Mucosa of descending colon (tissue), 3 donors: ENCODE measurements at regions not wholly inside any gene's neighbourhood (a gene's known extent, or its start where the extent isn't known, plus 50 kb on each side); places are given as distances from the start of the nearest gene placed in this dataset.
"Not testable (repeated sequence)": the region's sequence is repeated elsewhere in the genome, so short reads cannot be mapped to it uniquely, and the experiment has no call there.

Experiments used
- ATAC-seq: fragments of 200-7000 bp; cut with Tn5 transposase; one replicate; pipeline ENCODE4 v1.9.1; 2020; ENCODE audit warnings: mild to moderate bottlenecking, moderate library complexity
- DNase-seq, 3 donors: peaks; one replicate each; pipeline ENCODE4 v3.0.0-alpha.2; 2020
- H3K36me3 ChIP-seq: fragments of 200-600 bp; one replicate; pipeline ENCODE4 v1.8.0; 2021; ENCODE audit warnings: low read depth, mild to moderate bottlenecking
- H3K4me1 ChIP-seq: fragments of 200-600 bp; one replicate; pipeline ENCODE4 v1.8.0; 2021; ENCODE audit warnings: low read depth, mild to moderate bottlenecking
- H3K4me3 ChIP-seq: fragments of 200-600 bp; one replicate; pipeline ENCODE4 v1.8.0; 2021; ENCODE audit warnings: mild to moderate bottlenecking
- H3K9me3 ChIP-seq: fragments of 200-600 bp; one replicate; pipeline ENCODE4 v1.8.0; 2021; ENCODE audit warnings: mild to moderate bottlenecking
- intact Hi-C, 2 donors: fragments of 100-400 bp; cut with DNase I in 1 of 2; cut with micrococcal nuclease in 1 of 2; formaldehyde crosslinking; loops; one replicate each; pipeline versions ENCODE4 v1.11.0 to v1.11.1; 2022; cut with DNase I, micrococcal nuclease
- donor health status: DM: no; HTN: no; CAD: no; lungs with moderate emphysema.
- donor health status: DM: no; HTN: no; CAD: no.
- donor health status: DM: no; HTN: yes; CAD: no.

GRCh38 chr7:150101282-150101681, 221.9 kb upstream of the LRRC61 start:
- H3K4me3 ChIP-seq, H3K9me3 ChIP-seq, H3K36me3 ChIP-seq, DNase-seq, H3K4me1 ChIP-seq, ATAC-seq, intact Hi-C loops: not testable (repeated sequence)

- H3K36me3 ChIP-seq, H3K4me1 ChIP-seq, H3K9me3 ChIP-seq, intact Hi-C loops, DNase-seq, ATAC-seq, H3K4me3 ChIP-seq: not testable (repeated sequence)
Measured at GRCh38 chr7:150107283-150107682, 215.9 kb upstream of the LRRC61 start.

GRCh38 chr7:150110375-150110820, 212.8 kb upstream of the LRRC61 start:
- H3K9me3 ChIP-seq, H3K4me3 ChIP-seq, H3K36me3 ChIP-seq, intact Hi-C loops, H3K4me1 ChIP-seq: not testable (repeated sequence)
- peak; percentile 50 to 83 (median 62) for DNase-seq
- peak; percentile 88 for ATAC-seq

GRCh38 chr7:150110882-150111281, 212.3 kb upstream of the LRRC61 start:
- H3K36me3 ChIP-seq, intact Hi-C loops, DNase-seq, H3K9me3 ChIP-seq, H3K4me3 ChIP-seq, ATAC-seq, H3K4me1 ChIP-seq: not testable (repeated sequence)

- H3K36me3 ChIP-seq, intact Hi-C loops, H3K9me3 ChIP-seq, ATAC-seq, DNase-seq, H3K4me3 ChIP-seq, H3K4me1 ChIP-seq: not testable (repeated sequence)
Measured at GRCh38 chr7:150111373-150112139, 211.6 kb upstream of the LRRC61 start.

GRCh38 chr7:150113301-150113700, 209.9 kb upstream of the LRRC61 start:
- ATAC-seq, H3K36me3 ChIP-seq, intact Hi-C loops, H3K4me1 ChIP-seq, H3K4me3 ChIP-seq, H3K9me3 ChIP-seq, DNase-seq: not testable (repeated sequence)

- H3K4me1 ChIP-seq, H3K9me3 ChIP-seq, H3K4me3 ChIP-seq, DNase-seq, H3K36me3 ChIP-seq, ATAC-seq, intact Hi-C loops: not testable (repeated sequence)
Measured at GRCh38 chr7:150114591-150114990, 208.6 kb upstream of the LRRC61 start.

GRCh38 chr7:150119966-150120365, 203.2 kb upstream of the LRRC61 start:
- intact Hi-C loops, H3K4me1 ChIP-seq, H3K36me3 ChIP-seq, ATAC-seq, H3K4me3 ChIP-seq, H3K9me3 ChIP-seq, DNase-seq: not testable (repeated sequence)

GRCh38 chr7:150125831-150126230, 197.3 kb upstream of the LRRC61 start:
- ATAC-seq, H3K9me3 ChIP-seq, DNase-seq, H3K4me3 ChIP-seq, H3K36me3 ChIP-seq, intact Hi-C loops, H3K4me1 ChIP-seq: not testable (repeated sequence)

- intact Hi-C loops, H3K4me3 ChIP-seq, DNase-seq, H3K9me3 ChIP-seq, ATAC-seq, H3K36me3 ChIP-seq, H3K4me1 ChIP-seq: not testable (repeated sequence)
Measured at GRCh38 chr7:150134451-150134850, 188.7 kb upstream of the LRRC61 start.

- H3K9me3 ChIP-seq, ATAC-seq, H3K36me3 ChIP-seq, intact Hi-C loops, H3K4me3 ChIP-seq, DNase-seq, H3K4me1 ChIP-seq: not testable (repeated sequence)
Measured at GRCh38 chr7:150135620-150136190, 187.4 kb upstream of the LRRC61 start.

- H3K36me3 ChIP-seq, ATAC-seq, H3K4me1 ChIP-seq, DNase-seq, intact Hi-C loops, H3K4me3 ChIP-seq, H3K9me3 ChIP-seq: not testable (repeated sequence)
Measured at GRCh38 chr7:150139840-150140239, 183.3 kb upstream of the LRRC61 start.

GRCh38 chr7:150141525-150142345, 181.4 kb upstream of the LRRC61 start:
- not testable (repeated sequence) for H3K4me1 ChIP-seq, DNase-seq, ATAC-seq

GRCh38 chr7:150146124-150146523, 177.0 kb upstream of the LRRC61 start:
- ATAC-seq = peak; percentile 66
- H3K36me3 ChIP-seq, intact Hi-C loops, H3K9me3 ChIP-seq, H3K4me3 ChIP-seq, DNase-seq, H3K4me1 ChIP-seq: not testable (repeated sequence)

More at GRCh38 chr7:150141525-150142345, 181.4 kb upstream of the LRRC61 start:
- H3K9me3 ChIP-seq, H3K4me3 ChIP-seq, H3K36me3 ChIP-seq, intact Hi-C loops: not testable (repeated sequence)
